CD8-positive, alpha-beta memory T cell (primary cell): ENCODE measurements at regions not wholly inside any gene's neighbourhood (a gene's known extent, or its start where the extent isn't known, plus 50 kb on each side); places are given as distances from the start of the nearest gene placed in this dataset.
A peak's percentile ranks its signal among the peaks of the same experiment; 100 is the strongest.

Experiments used
- CTCF ChIA-PET: fragments of 350-600 bp; sonication (Branson Sonifier 250); formaldehyde crosslinking; loops from one replicate; lab custom pipeline; 2021; ENCODE audit warnings: antibody characterized with exemption; lab: Charles Lee
- POLR2A ChIA-PET: fragments of 350-600 bp; sonication (Branson Sonifier 250); formaldehyde crosslinking; loops from one replicate; lab custom pipeline; 2021; ENCODE audit warnings: antibody characterized with exemption; lab: Charles Lee
- DNase-seq, 5 donors: peaks; one replicate each; pipeline versions ENCODE4 v3.0.0 to v3.0.0-alpha.2; 2020 to 2022; ENCODE audit warnings: mixed read lengths in 1 of 5
- H3K27ac ChIP-seq: one replicate; pipeline ENCODE4 v1.7.0; 2013; ENCODE audit warnings: low read depth, mild to moderate bottlenecking, low read length, moderate library complexity
- H3K27me3 ChIP-seq: 2 replicates; pipeline ENCODE4 v1.7.0; 2013; ENCODE audit warnings: low read length, mild to moderate bottlenecking; ENCODE audit not compliant: insufficient read depth, poor library complexity, severe bottlenecking
- H3K36me3 ChIP-seq: 2 replicates; pipeline ENCODE4 v1.7.0; 2013; ENCODE audit warnings: mild to moderate bottlenecking, low read length, moderate library complexity; ENCODE audit not compliant: insufficient read depth
- H3K4me1 ChIP-seq: 2 replicates; pipeline ENCODE4 v1.7.0; 2013; ENCODE audit warnings: mild to moderate bottlenecking, low read length, moderate library complexity; ENCODE audit not compliant: insufficient read depth
- H3K4me3 ChIP-seq: 2 replicates; pipeline ENCODE4 v1.7.0; 2013; ENCODE audit warnings: mild to moderate bottlenecking, low read length
- H3K9me3 ChIP-seq: 2 replicates; pipeline ENCODE4 v1.7.0; 2013; ENCODE audit warnings: mild to moderate bottlenecking, low read length
- H3K27ac Mint-ChIP-seq, 8 donors: one replicate each; pipeline ENCODE4 v1.8.0; 2020 to 2021; ENCODE audit warnings: mixed read lengths in 8 of 8, mild to moderate bottlenecking in 6 of 8, inconsistent platforms in 3 of 8, moderate library complexity in 3 of 8
- H3K27me3 Mint-ChIP-seq, 2 donors: one replicate each; pipeline ENCODE4 v1.8.0; 2020 to 2021; ENCODE audit warnings: mixed read lengths in 2 of 2, mild to moderate bottlenecking in 1 of 2, moderate library complexity in 1 of 2
- H3K36me3 Mint-ChIP-seq, 3 donors: one replicate each; pipeline ENCODE4 v1.8.0; 2020 to 2021; ENCODE audit warnings: mixed read lengths in 3 of 3, inconsistent platforms in 1 of 3, mild to moderate bottlenecking in 1 of 3
- H3K4me1 Mint-ChIP-seq, 3 donors: one replicate each; pipeline ENCODE4 v1.8.0; 2020 to 2021; ENCODE audit warnings: mixed read lengths in 3 of 3, inconsistent platforms in 1 of 3, mild to moderate bottlenecking in 1 of 3
- H3K4me3 Mint-ChIP-seq, 7 donors: one replicate each; pipeline ENCODE4 v1.8.0; 2020 to 2021; ENCODE audit warnings: mixed read lengths in 7 of 7, mild to moderate bottlenecking in 6 of 7, moderate library complexity in 4 of 7, inconsistent platforms in 2 of 7
- H3K9me3 Mint-ChIP-seq, 5 donors: one replicate each; pipeline ENCODE4 v1.8.0; 2020 to 2022; ENCODE audit warnings: mixed read lengths in 5 of 5, mild to moderate bottlenecking in 3 of 5, moderate library complexity in 2 of 5, inconsistent platforms in 1 of 5

DNA sequence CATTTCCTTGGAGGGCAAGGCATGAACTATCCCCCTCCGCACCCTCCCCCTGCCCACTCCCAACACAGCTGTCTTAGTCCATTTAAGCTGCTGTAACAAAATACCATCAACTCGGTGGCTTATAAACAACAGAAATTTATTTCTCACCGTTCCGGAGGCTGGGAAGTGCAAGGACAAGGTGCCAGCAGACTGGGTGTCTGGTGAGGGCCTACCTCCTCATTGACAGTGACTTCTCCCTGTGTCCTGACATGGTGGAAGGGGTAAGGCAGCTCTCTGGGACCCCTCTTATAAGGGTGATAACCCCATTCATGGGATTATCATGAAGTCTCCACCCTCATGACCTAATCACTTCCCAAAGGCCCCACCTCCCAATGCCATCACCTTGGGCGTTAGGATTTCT is 114.3 kb upstream of the MAFB start:
- Mint-ChIP-seq H3K4me1 (no peaks in the 10 kb centered on the region), H3K9me3 (no peaks in the 10 kb centered on the region), H3K27ac (no peak overlapping the region), H3K27me3 (peaks cover 7 to 29% of the 10 kb centered on the region in 2 donors), H3K36me3 (no peaks in the 10 kb centered on the region), H3K4me3 (no peak overlapping the region)
- no peaks in the 10 kb centered on the region for H3K27me3 ChIP-seq
- CTCF ChIA-PET, result no interaction called here
- no peak overlapping the region for H3K27ac ChIP-seq
- DNase-seq, result no peak
- H3K4me3 ChIP-seq, result no peak overlapping the region
- no peaks in the 10 kb centered on the region for H3K36me3 ChIP-seq
- no peaks in the 10 kb centered on the region for H3K9me3 ChIP-seq
- no peaks in the 10 kb centered on the region for H3K4me1 ChIP-seq
- POLR2A ChIA-PET, result no interaction called here

GRCh38 chr20:40805592-40805991 is 116.6 kb upstream of the MAFB start:
- Histone ChIP-seq H3K27me3 (no peaks in the 10 kb centered on the region), H3K27ac (no peak overlapping the region), H3K4me1 (no peaks in the 10 kb centered on the region), H3K36me3 (no peaks in the 10 kb centered on the region), H3K9me3 (no peaks in the 10 kb centered on the region), H3K4me3 (no peak overlapping the region)
- Mint-ChIP-seq H3K4me3 (no peak overlapping the region), H3K27me3 (peaks cover 11 to 32% of the 10 kb centered on the region in 2 donors), H3K27ac (peak overlapping the region in 1 of 8 donors; percentile 89), H3K4me1 (no peaks in the 10 kb centered on the region), H3K9me3 (no peaks in the 10 kb centered on the region), H3K36me3 (no peaks in the 10 kb centered on the region)
- DNase-seq, result no peak
- POLR2A ChIA-PET, result no interaction called here
- CTCF ChIA-PET, result no interaction called here

GRCh38 chr20:40806929-40807820 is 118.1 kb upstream of the MAFB start:
- H3K27ac ChIP-seq, result no peak overlapping the region
- Mint-ChIP-seq H3K36me3 (no peaks in the 10 kb centered on the region), H3K4me3 (no peak overlapping the region), H3K9me3 (no peaks in the 10 kb centered on the region), H3K27me3 (peaks cover 9 to 27% of the 10 kb centered on the region in 2 donors), H3K27ac (no peak overlapping the region), H3K4me1 (no peaks in the 10 kb centered on the region)
- no peaks in the 10 kb centered on the region for H3K4me1 ChIP-seq
- POLR2A ChIA-PET, result no interaction called here
- H3K27me3 ChIP-seq, result no peaks in the 10 kb centered on the region
- CTCF ChIA-PET, result no interaction called here
- H3K36me3 ChIP-seq, result no peaks in the 10 kb centered on the region
- H3K4me3 ChIP-seq, result no peak overlapping the region
- no peak for DNase-seq
- H3K9me3 ChIP-seq, result no peaks in the 10 kb centered on the region

GRCh38 chr20:40807821-40808170 is 118.8 kb upstream of the MAFB start:
- no peak overlapping the region for H3K4me3 ChIP-seq
- no peaks in the 10 kb centered on the region for H3K9me3 Mint-ChIP-seq
- H3K36me3 Mint-ChIP-seq, result no peaks in the 10 kb centered on the region
- no peak overlapping the region for H3K27ac Mint-ChIP-seq
- H3K27ac ChIP-seq, result no peak overlapping the region
- no peaks in the 10 kb centered on the region for H3K36me3 ChIP-seq
- H3K27me3 Mint-ChIP-seq, result peaks cover 9 to 24% of the 10 kb centered on the region in 2 donors
- H3K27me3 ChIP-seq, result no peaks in the 10 kb centered on the region
- no peaks in the 10 kb centered on the region for H3K9me3 ChIP-seq
- no peaks in the 10 kb centered on the region for H3K4me1 Mint-ChIP-seq
- H3K4me3 Mint-ChIP-seq, result no peak overlapping the region
- no peaks in the 10 kb centered on the region for H3K4me1 ChIP-seq
- POLR2A ChIA-PET, result no interaction called here
- no peak for DNase-seq
- CTCF ChIA-PET, result no interaction called here

- ChIA-PET POLR2A (no interaction called here), CTCF (no interaction called here)
- H3K27ac Mint-ChIP-seq, result no peak overlapping the region
- no peak for DNase-seq
- H3K4me3 ChIP-seq, result no peak overlapping the region
- H3K27me3 Mint-ChIP-seq, result peaks cover 9 to 16% of the 10 kb centered on the region in 2 donors
- H3K27me3 ChIP-seq, result no peaks in the 10 kb centered on the region
- H3K9me3 ChIP-seq, result no peaks in the 10 kb centered on the region
- H3K4me1 Mint-ChIP-seq, result no peaks in the 10 kb centered on the region
- no peaks in the 10 kb centered on the region for H3K36me3 Mint-ChIP-seq
- no peaks in the 10 kb centered on the region for H3K36me3 ChIP-seq
- no peaks in the 10 kb centered on the region for H3K9me3 Mint-ChIP-seq
- H3K4me1 ChIP-seq, result no peaks in the 10 kb centered on the region
- no peak overlapping the region for H3K27ac ChIP-seq
- no peak overlapping the region for H3K4me3 Mint-ChIP-seq
Measured at GRCh38 chr20:40808936-40809335, 119.9 kb upstream of the MAFB start.

- Mint-ChIP-seq H3K27ac (no peak overlapping the region), H3K36me3 (no peaks in the 10 kb centered on the region), H3K27me3 (peaks cover 9 to 14% of the 10 kb centered on the region in 2 donors), H3K4me1 (no peaks in the 10 kb centered on the region), H3K4me3 (no peak overlapping the region), H3K9me3 (no peaks in the 10 kb centered on the region)
- no peaks in the 10 kb centered on the region for H3K36me3 ChIP-seq
- H3K27me3 ChIP-seq, result no peaks in the 10 kb centered on the region
- H3K9me3 ChIP-seq, result no peaks in the 10 kb centered on the region
- no peak overlapping the region for H3K27ac ChIP-seq
- no peak overlapping the region for H3K4me3 ChIP-seq
- DNase-seq, result no peak
- ChIA-PET POLR2A (no interaction called here), CTCF (no interaction called here)
- no peaks in the 10 kb centered on the region for H3K4me1 ChIP-seq
Measured at GRCh38 chr20:40809361-40809760, 120.3 kb upstream of the MAFB start.

DNA sequence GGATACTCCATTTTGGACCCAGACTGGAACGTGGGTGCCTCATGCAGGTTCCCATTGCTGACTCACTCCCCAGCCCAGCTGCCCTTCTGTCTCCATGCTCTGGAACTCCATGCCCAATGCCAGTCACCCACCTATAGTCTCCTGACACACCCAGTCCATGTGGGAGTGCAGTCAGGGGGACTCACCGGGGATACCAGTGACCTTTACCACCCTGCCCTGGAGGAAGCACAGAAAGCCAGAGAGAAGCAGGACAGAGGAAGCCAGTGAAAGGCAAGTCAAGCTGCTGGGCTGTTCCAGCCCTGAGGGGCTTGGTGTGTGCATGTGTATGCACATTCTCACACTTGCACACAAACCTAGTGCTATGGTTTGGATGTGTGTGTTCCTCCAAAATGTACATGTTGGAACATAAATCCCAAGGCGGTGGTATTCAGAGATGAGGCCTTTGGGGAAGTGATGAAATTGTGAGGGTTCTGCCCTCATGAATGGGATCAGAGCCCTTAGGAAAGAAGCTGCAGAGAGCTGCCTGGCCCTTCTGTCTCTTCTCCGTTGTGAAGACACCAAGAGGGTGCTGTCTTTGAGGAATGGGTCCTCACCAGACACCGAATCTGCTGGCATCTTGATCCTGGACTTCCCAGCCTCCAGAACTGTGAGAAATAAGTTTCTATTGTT is 121.4 kb upstream of the MAFB start:
- H3K9me3 ChIP-seq, result no peaks in the 10 kb centered on the region
- peaks cover 9 to 12% of the 10 kb centered on the region in 2 donors for H3K27me3 Mint-ChIP-seq
- H3K4me3 ChIP-seq, result no peak overlapping the region
- no peaks in the 10 kb centered on the region for H3K36me3 Mint-ChIP-seq
- no peaks in the 10 kb centered on the region for H3K4me1 ChIP-seq
- no peaks in the 10 kb centered on the region for H3K27me3 ChIP-seq
- H3K4me1 Mint-ChIP-seq, result no peaks in the 10 kb centered on the region
- H3K36me3 ChIP-seq, result no peaks in the 10 kb centered on the region
- H3K27ac Mint-ChIP-seq, result peak overlapping the region in 1 of 8 donors; percentile 19
- no peak overlapping the region for H3K4me3 Mint-ChIP-seq
- H3K27ac ChIP-seq, result no peak overlapping the region
- DNase-seq, result no peak
- ChIA-PET POLR2A (no interaction called here), CTCF (no interaction called here)
- no peaks in the 10 kb centered on the region for H3K9me3 Mint-ChIP-seq

DNA sequence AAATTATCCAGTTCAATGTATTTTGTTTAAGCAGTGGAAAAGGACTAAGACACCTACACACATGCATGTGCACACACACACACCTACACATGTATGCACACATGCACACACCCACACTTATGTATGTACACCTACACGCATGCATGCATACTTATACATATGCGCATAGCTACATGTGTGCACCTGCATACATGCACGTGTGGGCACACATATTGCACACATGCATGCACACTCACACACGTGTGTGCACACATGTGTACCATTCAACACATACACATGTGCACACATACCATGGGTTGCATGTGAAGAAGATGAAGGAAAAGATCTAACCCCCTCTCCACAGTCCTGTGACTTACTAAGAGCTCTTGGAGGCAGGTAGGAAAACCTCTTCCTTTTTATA is 122.0 kb upstream of the MAFB start:
- no peak overlapping the region for H3K4me3 ChIP-seq
- Mint-ChIP-seq H3K27me3 (peaks cover 5 to 8% of the 10 kb centered on the region in 2 donors), H3K27ac (peak overlapping the region in 1 of 8 donors; percentile 19), H3K4me3 (no peak overlapping the region), H3K9me3 (no peaks in the 10 kb centered on the region), H3K36me3 (no peaks in the 10 kb centered on the region), H3K4me1 (no peaks in the 10 kb centered on the region)
- H3K27me3 ChIP-seq, result no peaks in the 10 kb centered on the region
- no peaks in the 10 kb centered on the region for H3K36me3 ChIP-seq
- CTCF ChIA-PET, result no interaction called here
- DNase-seq, result no peak
- no peaks in the 10 kb centered on the region for H3K9me3 ChIP-seq
- no peak overlapping the region for H3K27ac ChIP-seq
- H3K4me1 ChIP-seq, result no peaks in the 10 kb centered on the region
- POLR2A ChIA-PET, result no interaction called here
